PC-3 (cell line): ENCODE measurements at regions not wholly inside any gene's neighbourhood (a gene's known extent, or its start where the extent isn't known, plus 50 kb on each side); places are given as distances from the start of the nearest gene placed in this dataset.
A peak's percentile ranks its signal among the peaks of the same experiment; 100 is the strongest.

Source experiments
- ATAC-seq: fragments of 200-7000 bp; cut with Tn5 transposase; 2 replicates; pipeline ENCODE4 v1.9.1; 2020; ENCODE audit warnings: mild to moderate bottlenecking, moderate library complexity
- BruUV-seq: library from RNA; stranded (reverse); fragments of 400-500 nt; replicated peaks from 2 replicates; lab custom pipeline; 2021; lab: Mats Ljungman, UMichigan
- CTCF ChIA-PET: fragments of 300-600 bp; sonication (Branson Sonifier 250); formaldehyde crosslinking; loops from one replicate; lab custom pipeline; 2022; ENCODE audit warnings: antibody characterized with exemption; lab: Charles Lee
- POLR2A ChIA-PET: fragments of 300-600 bp; sonication (Branson Sonifier 250); formaldehyde crosslinking; loops from one replicate; lab custom pipeline; 2022; ENCODE audit warnings: antibody characterized with exemption; ENCODE audit not compliant: unreplicated experiment; lab: Charles Lee
- DNase-seq: peaks from one replicate; pipeline ENCODE4 v3.0.0-alpha.2; 2015
- H2AFZ ChIP-seq: fragments of 300-600 bp; sonication (generic); 2 replicates; pipeline ENCODE4 v1.6.0; 2016; ENCODE audit warnings: antibody characterized with exemption, low read length
- H3F3A ChIP-seq: fragments of 300-600 bp; sonication (generic); one replicate; pipeline ENCODE4 v1.6.0; 2017; ENCODE audit warnings: antibody characterized with exemption, low read length, control low read depth, mild to moderate bottlenecking; ENCODE audit not compliant: unreplicated experiment
- H3K27ac ChIP-seq: fragments of 300-600 bp; sonication (generic); 2 replicates; pipeline ENCODE4 v1.5.1; 2016; ENCODE audit warnings: mild to moderate bottlenecking, low read length
- H3K27me3 ChIP-seq: fragments of 300-600 bp; sonication (generic); 2 replicates; pipeline ENCODE4 v1.6.1; 2016; ENCODE audit warnings: low read length, mixed read lengths
- H3K36me3 ChIP-seq: fragments of 300-600 bp; sonication (generic); 2 replicates; pipeline ENCODE4 v1.6.1; 2016; ENCODE audit warnings: low read depth, mixed run types, low read length, mixed read lengths
- H3K4me1 ChIP-seq: fragments of 300-600 bp; sonication (generic); 2 replicates; pipeline ENCODE4 v1.5.1; 2016; ENCODE audit warnings: low read length; ENCODE audit not compliant: insufficient read depth
- H3K4me2 ChIP-seq: fragments of 300-600 bp; sonication (generic); 2 replicates; pipeline ENCODE4 v1.6.0; 2016; ENCODE audit warnings: low read length
- H3K4me3 ChIP-seq: fragments of 300-600 bp; sonication (generic); 2 replicates; pipeline ENCODE4 v1.5.1; 2016; ENCODE audit warnings: mild to moderate bottlenecking, low read length, mixed read lengths
- H3K79me2 ChIP-seq: fragments of 300-600 bp; sonication (generic); 2 replicates; pipeline ENCODE4 v1.6.1; 2017; ENCODE audit warnings: low read length, mixed read lengths
- H3K9ac ChIP-seq: fragments of 300-600 bp; sonication (generic); 2 replicates; pipeline ENCODE4 v1.6.0; 2016; ENCODE audit warnings: mild to moderate bottlenecking, low read length
- H3K9me2 ChIP-seq: fragments of 300-600 bp; sonication (generic); replicated peaks from 2 replicates; pipeline ENCODE4 v1.6.1; 2016; ENCODE audit warnings: mixed run types, low read length, mixed read lengths
- H3K9me3 ChIP-seq: fragments of 300-600 bp; sonication (generic); 2 replicates; pipeline ENCODE4 v1.6.1; 2016; ENCODE audit warnings: low read length, mixed read lengths
- H4K20me1 ChIP-seq: fragments of 300-600 bp; sonication (generic); 2 replicates; pipeline ENCODE4 v1.6.1; 2016; ENCODE audit warnings: low read length, mixed read lengths
- CTCF ChIP-seq: fragments of 300-600 bp; sonication (generic); conservative IDR thresholded peaks from 2 replicates; pipeline ENCODE4 v1.5.1; 2017; ENCODE audit warnings: antibody characterized with exemption, low read depth, mild to moderate bottlenecking, low read length
- EZH2 ChIP-seq: fragments of 300-600 bp; sonication (generic); IDR thresholded peaks from one replicate; pipeline ENCODE4 v1.6.1; 2017; ENCODE audit warnings: antibody characterized with exemption, mild to moderate bottlenecking, low read length; ENCODE audit not compliant: unreplicated experiment
- EZH2phosphoT487 ChIP-seq: fragments of 300-600 bp; sonication (generic); IDR thresholded peaks from 2 replicates; pipeline ENCODE4 v1.6.1; 2018; ENCODE audit warnings: mild to moderate bottlenecking, antibody characterized with exemption, low read length, borderline replicate concordance
- intact Hi-C: fragments of 100-400 bp; cut with micrococcal nuclease; formaldehyde crosslinking; loops from 2 replicates; pipeline ENCODE4 v1.9.0; 2023

- H4K20me1 ChIP-seq: no peaks in the 10 kb centered on the region
- intact Hi-C loops: no loop called here
- no peak for DNase-seq
- ChIA-PET CTCF (no interaction called here), POLR2A (no interaction called here)
- no peak for ATAC-seq
- H3K79me2 ChIP-seq: no peaks in the 10 kb centered on the region
- TF ChIP-seq CTCF: no peak
- TF ChIP-seq EZH2phosphoT487: no peak
- TF ChIP-seq EZH2: no peak
- no peak overlapping the region for H3K27ac ChIP-seq
- no peak overlapping the region for H3K9ac ChIP-seq
- no peak overlapping the region for H3K4me3 ChIP-seq
- BruUV-seq: no TSS peak
- H3K36me3 ChIP-seq: no peaks in the 10 kb centered on the region
- H3K9me2 ChIP-seq: 0 out of 2 replicates have a peak, but pooled peaks cover 4% of the 10 kb centered on the region
- no peak overlapping the region for H3K4me2 ChIP-seq
- H3K4me1 ChIP-seq: peaks cover 13% of the 10 kb centered on the region
- H3K27me3 ChIP-seq: no peaks in the 10 kb centered on the region
- H2AFZ ChIP-seq: no peak overlapping the region
- no peaks in the 10 kb centered on the region for H3F3A ChIP-seq
- H3K9me3 ChIP-seq: no peaks in the 10 kb centered on the region
Measured at GRCh38 chr6:44511126-44511525, 123.6 kb downstream of the CDC5L start.

GRCh38 chr6:44512868-44513741, 125.6 kb downstream of the CDC5L start:
- Histone ChIP-seq H4K20me1 (no peaks in the 10 kb centered on the region), H3K36me3 (no peaks in the 10 kb centered on the region), H3K9me2 (no peaks in the 10 kb centered on the region), H3K9me3 (no peaks in the 10 kb centered on the region), H3K4me3 (no peak overlapping the region), H3K27me3 (no peaks in the 10 kb centered on the region), H3K4me2 (no peak overlapping the region), H3F3A (no peaks in the 10 kb centered on the region), H3K9ac (no peak overlapping the region), H3K79me2 (no peaks in the 10 kb centered on the region), H3K4me1 (peaks cover 12% of the 10 kb centered on the region), H2AFZ (0 out of 2 replicates have a peak overlapping the region, but pooled peaks have one; percentile 29), H3K27ac (no peak overlapping the region)
- ChIA-PET CTCF (no interaction called here), POLR2A (no interaction called here)
- intact Hi-C loops: no loop called here
- TF ChIP-seq EZH2phosphoT487 (no peak), EZH2 (no peak), CTCF (no peak)
- ATAC-seq: no peak
- BruUV-seq: no TSS peak
- DNase-seq: peak; percentile 25

- no peak overlapping the region for H3K27ac ChIP-seq
- BruUV-seq: no TSS peak
- H3K27me3 ChIP-seq: no peaks in the 10 kb centered on the region
- H3K36me3 ChIP-seq: no peaks in the 10 kb centered on the region
- intact Hi-C loops: no loop called here
- H2AFZ ChIP-seq: no peak overlapping the region
- H3F3A ChIP-seq: no peaks in the 10 kb centered on the region
- H3K9me3 ChIP-seq: no peaks in the 10 kb centered on the region
- DNase-seq: no peak
- ATAC-seq: no peak
- no peak overlapping the region for H3K4me2 ChIP-seq
- H3K4me3 ChIP-seq: no peak overlapping the region
- H3K79me2 ChIP-seq: no peaks in the 10 kb centered on the region
- ChIA-PET CTCF (no interaction called here), POLR2A (no interaction called here)
- H3K4me1 ChIP-seq: peaks cover 2% of the 10 kb centered on the region; the same call in 1 of the 2 replicates
- H3K9me2 ChIP-seq: no peaks in the 10 kb centered on the region
- H3K9ac ChIP-seq: no peak overlapping the region
- H4K20me1 ChIP-seq: no peaks in the 10 kb centered on the region
- TF ChIP-seq EZH2phosphoT487 (no peak), EZH2 (no peak), CTCF (no peak)
Measured at GRCh38 chr6:44514085-44514484, 126.6 kb downstream of the CDC5L start.
